ENCODE measurements at regions not wholly inside any gene's neighbourhood (a gene's known extent, or its start where the extent isn't known, plus 50 kb on each side); places are given as distances from the start of the nearest gene placed in this dataset.
"Not testable (repeated sequence)": the region's sequence is repeated elsewhere in the genome, so short reads cannot be mapped to it uniquely, and the experiment has no call there.

GRCh38 chr7:152541892-152542291 is 106.1 kb upstream of the KMT2C start:
- no peak for DNase-seq (ENCODE audit: low read depth)

- DNase-seq (ENCODE audit: low read depth) = not testable (repeated sequence)
These were observed 103.3 kb upstream of the KMT2C start for GRCh38 chr7:152539190-152539495.

- not testable (repeated sequence) for DNase-seq (ENCODE audit: low read depth)
These were observed 102.8 kb upstream of the KMT2C start for GRCh38 chr7:152538346-152539189.

- DNase-seq (ENCODE audit: low read depth) = no peak
These were observed 101.8 kb upstream of the KMT2C start for GRCh38 chr7:152537639-152538038.

- DNase-seq (ENCODE audit: low read depth) = no peak
These were observed 92.8 kb upstream of the KMT2C start for GRCh38 chr7:152528612-152529011.

GRCh38 chr7:152527610-152528032 is 91.8 kb upstream of the KMT2C start:
- peak; percentile 47 for DNase-seq (ENCODE audit: low read depth)

GRCh38 chr7:152523916-152524315 is 88.1 kb upstream of the KMT2C start:
- DNase-seq (ENCODE audit: low read depth) = no peak

GRCh38 chr7:152522571-152523067 is 86.8 kb upstream of the KMT2C start:
- no peak for DNase-seq (ENCODE audit: low read depth)

GRCh38 chr7:152521420-152522337 is 85.9 kb upstream of the KMT2C start:
- DNase-seq (ENCODE audit: low read depth) = no peak

- no peak for DNase-seq (ENCODE audit: low read depth)
These were observed 85.1 kb upstream of the KMT2C start for GRCh38 chr7:152520861-152521302.

GRCh38 chr7:152519290-152519689 is 83.5 kb upstream of the KMT2C start:
- no peak for DNase-seq (ENCODE audit: low read depth)

- DNase-seq (ENCODE audit: low read depth) = no peak
These were observed 80.4 kb upstream of the KMT2C start for GRCh38 chr7:152516216-152516615.

GRCh38 chr7:152515266-152515950 is 79.6 kb upstream of the KMT2C start:
- DNase-seq (ENCODE audit: low read depth) = not testable (repeated sequence)

GRCh38 chr7:152514771-152515105 is 78.9 kb upstream of the KMT2C start:
- no peak for DNase-seq (ENCODE audit: low read depth)

GRCh38 chr7:152513861-152514770 is 78.3 kb upstream of the KMT2C start:
- DNase-seq (ENCODE audit: low read depth) = no peak

GRCh38 chr7:152512706-152513105 is 76.9 kb upstream of the KMT2C start:
- no peak for DNase-seq (ENCODE audit: low read depth)

- no peak for DNase-seq (ENCODE audit: low read depth)
These were observed 75.9 kb upstream of the KMT2C start for GRCh38 chr7:152511736-152512135.

GRCh38 chr7:152508701-152509100 is 72.9 kb upstream of the KMT2C start:
- no peak for DNase-seq (ENCODE audit: low read depth)

- no peak for DNase-seq (ENCODE audit: low read depth)
These were observed 69.8 kb upstream of the KMT2C start for GRCh38 chr7:152505606-152506005.

GRCh38 chr7:152504816-152505215 is 69.0 kb upstream of the KMT2C start:
- DNase-seq (ENCODE audit: low read depth) = no peak

GRCh38 chr7:152504367-152504766 is 68.6 kb upstream of the KMT2C start:
- DNase-seq (ENCODE audit: low read depth) = no peak

Measured in fibroblast of the conjunctiva (primary cell).